OCI-LY7 (cell line): ENCODE measurements at regions not wholly inside any gene's neighbourhood (a gene's known extent, or its start where the extent isn't known, plus 50 kb on each side); places are given as distances from the start of the nearest gene placed in this dataset.

Experiments used
- CTCF ChIP-seq: fragments of 200-600 bp; sonication (generic); conservative IDR thresholded peaks from 2 replicates; pipeline ENCODE4 v1.5.1; 2014; ENCODE audit warnings: mild to moderate bottlenecking, antibody characterized with exemption, low read length, moderate library complexity, mixed read lengths
- EZH2phosphoT487 ChIP-seq: fragments of 200-600 bp; sonication (generic); IDR thresholded peaks from 2 replicates; pipeline ENCODE4 v1.6.1; 2018; ENCODE audit warnings: low read depth, borderline replicate concordance, mild to moderate bottlenecking, mixed run types, antibody characterized with exemption, low read length, moderate library complexity, mixed read lengths

DNA sequence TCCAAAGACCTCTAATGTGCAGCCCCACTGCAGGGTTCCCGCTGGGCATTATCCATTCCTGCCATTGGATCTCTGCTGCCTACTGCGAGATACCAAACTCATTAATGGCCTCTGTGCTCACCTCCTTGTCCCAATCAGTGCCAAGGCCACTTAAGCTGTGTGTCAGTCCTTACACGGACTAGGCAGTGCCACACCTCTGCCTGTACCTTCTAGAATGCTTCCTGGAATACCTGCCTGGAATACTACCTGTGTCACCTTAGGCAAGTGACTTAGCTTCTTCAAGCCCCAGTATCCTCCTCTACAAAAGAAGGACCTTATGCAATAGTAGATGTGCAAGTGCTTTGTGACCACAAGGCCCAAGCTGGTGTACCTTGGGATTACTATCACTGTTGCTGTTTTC lies 100.1 kb downstream of the FOXD2 start:
- TF ChIP-seq CTCF, result no peak
- TF ChIP-seq EZH2phosphoT487, result no peak
